Liver (tissue), 3 donors: ENCODE measurements at regions not wholly inside any gene's neighbourhood (a gene's known extent, or its start where the extent isn't known, plus 50 kb on each side); places are given as distances from the start of the nearest gene placed in this dataset.

Experiments
- CTCF ChIP-seq: fragments of 150-350 bp; IDR thresholded peaks from 2 replicates; pipeline ENCODE4 v1.5.1; 2017; ENCODE audit warnings: improper control_type of control experiment, low read depth, low read length; ENCODE audit not compliant: missing input control
- FOXA1 ChIP-seq: IDR thresholded peaks from 2 replicates; pipeline ENCODE4 v1.6.1; 2016; ENCODE audit warnings: antibody characterized with exemption
- GABPA ChIP-seq, 2 donors: IDR thresholded peaks in 1 of 2; conservative IDR thresholded peaks in 1 of 2; 2 replicates each; pipeline ENCODE4 v1.6.1; 2016; ENCODE audit warnings: antibody characterized with exemption in 2 of 2, mild to moderate bottlenecking in 1 of 2, moderate library complexity in 1 of 2
- HNF4A ChIP-seq, 2 donors: conservative IDR thresholded peaks; 2 replicates each; pipeline ENCODE4 v1.6.1; 2016; ENCODE audit warnings: antibody characterized with exemption in 2 of 2, mild to moderate bottlenecking in 2 of 2
- HNF4G ChIP-seq: IDR thresholded peaks from 2 replicates; pipeline ENCODE4 v1.6.1; 2016; ENCODE audit warnings: antibody characterized with exemption
- JUND ChIP-seq, 2 donors: IDR thresholded peaks; 2 replicates each; pipeline ENCODE4 v1.6.1; 2016; ENCODE audit warnings: antibody characterized with exemption in 2 of 2
- MAX ChIP-seq: IDR thresholded peaks from 2 replicates; pipeline ENCODE4 v1.6.1; 2016; ENCODE audit warnings: antibody characterized with exemption
- RAD21 ChIP-seq, 2 donors: IDR thresholded peaks; 2 replicates each; pipeline ENCODE4 v1.6.1; 2016; ENCODE audit warnings: antibody characterized with exemption in 2 of 2, mild to moderate bottlenecking in 2 of 2
- REST ChIP-seq: IDR thresholded peaks from 2 replicates; pipeline ENCODE4 v1.6.1; 2016; ENCODE audit warnings: antibody characterized with exemption, mild to moderate bottlenecking
- SP1 ChIP-seq: IDR thresholded peaks from 2 replicates; pipeline ENCODE4 v1.6.1; 2018; ENCODE audit warnings: antibody characterized with exemption, mild to moderate bottlenecking
- donor health status: healthy.
- donor health status: healthy.

- no peak for TF ChIP-seq MAX
- no peak for TF ChIP-seq HNF4G
- TF ChIP-seq CTCF, result no peak
- no peak for TF ChIP-seq FOXA1
- TF ChIP-seq RAD21 (IDR thresholded peaks at IDR 0.05), result no peak
- TF ChIP-seq JUND (IDR thresholded peaks at IDR 0.05), result no peak
- TF ChIP-seq GABPA (IDR thresholded peaks at IDR 0.05 in 1 of 2, conservative IDR thresholded peaks at IDR 0.05 in 1 of 2), result no peak
- no peak for TF ChIP-seq SP1
- no peak for TF ChIP-seq REST
- TF ChIP-seq HNF4A (conservative IDR thresholded peaks at IDR 0.05), result no peak
These were observed 159.9 kb upstream of the FOXN3 start for GRCh38 chr14:89576960-89577359.
